IPS-15b (cell line): ENCODE measurements at regions not wholly inside any gene's neighbourhood (a gene's known extent, or its start where the extent isn't known, plus 50 kb on each side); places are given as distances from the start of the nearest gene placed in this dataset.

Experiments used
- H3K27me3 ChIP-seq: one replicate; pipeline ENCODE4 v1.6.1; 2013; ENCODE audit warnings: low read length; ENCODE audit not compliant: control insufficient read depth, insufficient read depth
- H3K36me3 ChIP-seq: one replicate; pipeline ENCODE4 v1.6.1; 2013; ENCODE audit warnings: low read length; ENCODE audit not compliant: control insufficient read depth, insufficient read depth
- H3K4me1 ChIP-seq: one replicate; pipeline ENCODE4 v1.6.1; 2013; ENCODE audit warnings: mild to moderate bottlenecking, low read length; ENCODE audit not compliant: control insufficient read depth, insufficient read depth
- H3K4me3 ChIP-seq: one replicate; pipeline ENCODE4 v1.5.1; 2013; ENCODE audit warnings: low read depth, low read length
- H3K9ac ChIP-seq: one replicate; pipeline ENCODE4 v1.6.1; 2013; ENCODE audit warnings: low read depth, mild to moderate bottlenecking, low read length
- H3K9me3 ChIP-seq: one replicate; pipeline ENCODE4 v1.6.1; 2013; ENCODE audit warnings: mild to moderate bottlenecking, low read length; ENCODE audit not compliant: control insufficient read depth, insufficient read depth

DNA sequence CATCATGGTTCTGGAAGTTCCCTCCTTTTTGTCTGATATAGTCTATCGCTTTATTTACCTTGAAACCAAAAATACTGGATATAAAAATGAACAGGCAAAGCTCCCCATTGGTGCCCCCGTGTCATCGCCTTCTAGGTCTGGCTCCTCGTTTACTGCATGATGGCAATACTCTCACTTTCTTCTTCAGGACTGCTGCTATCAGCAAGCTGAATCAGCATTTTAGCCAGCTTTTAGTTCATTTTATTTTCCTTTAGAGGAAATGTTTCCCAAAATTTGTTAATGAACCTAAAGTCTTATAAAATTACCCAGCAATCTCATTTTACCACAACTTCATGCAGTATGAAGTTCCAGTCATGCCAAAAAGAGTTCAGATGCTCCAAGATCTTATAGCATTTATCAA is 80.5 kb downstream of the ZIC3 start:
- Histone ChIP-seq H3K27me3 (no peaks in the 10 kb centered on the region), H3K36me3 (no peaks in the 10 kb centered on the region), H3K4me3 (no peak overlapping the region), H3K9ac (no peak overlapping the region), H3K4me1 (peaks cover 11% of the 10 kb centered on the region), H3K9me3 (no peaks in the 10 kb centered on the region)

GRCh38 chrX:137651647-137652046 is 85.7 kb downstream of the ZIC3 start:
- Histone ChIP-seq H3K9ac (no peak overlapping the region), H3K9me3 (no peaks in the 10 kb centered on the region), H3K27me3 (no peaks in the 10 kb centered on the region), H3K36me3 (no peaks in the 10 kb centered on the region), H3K4me1 (no peaks in the 10 kb centered on the region), H3K4me3 (no peak overlapping the region)

GRCh38 chrX:137652086-137652485 is 86.2 kb downstream of the ZIC3 start:
- Histone ChIP-seq H3K4me3 (no peak overlapping the region), H3K4me1 (no peaks in the 10 kb centered on the region), H3K36me3 (no peaks in the 10 kb centered on the region), H3K9ac (no peak overlapping the region), H3K9me3 (no peaks in the 10 kb centered on the region), H3K27me3 (no peaks in the 10 kb centered on the region)

DNA sequence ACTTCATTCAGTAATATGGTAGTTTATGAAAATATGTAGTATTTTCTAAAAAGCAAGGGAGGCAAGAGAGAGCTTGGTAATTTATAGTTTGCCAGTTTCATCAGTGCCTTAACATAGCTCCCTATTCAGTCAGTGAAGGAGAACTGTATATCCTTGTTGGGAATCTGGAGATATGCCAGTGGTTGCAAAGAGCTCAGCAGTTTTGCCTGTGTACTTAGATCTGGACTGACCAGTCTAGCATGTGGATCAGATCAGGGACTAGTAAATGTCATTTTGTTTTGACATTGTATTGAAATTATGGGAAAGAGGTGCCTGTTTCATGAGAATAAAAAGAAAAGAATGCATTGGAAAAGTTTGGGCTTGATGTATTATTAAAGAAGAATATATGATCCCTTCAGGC is 88.6 kb downstream of the ZIC3 start:
- Histone ChIP-seq H3K36me3 (no peaks in the 10 kb centered on the region), H3K4me3 (no peak overlapping the region), H3K27me3 (no peaks in the 10 kb centered on the region), H3K4me1 (no peaks in the 10 kb centered on the region), H3K9ac (no peak overlapping the region), H3K9me3 (peaks cover under 1% of the 10 kb centered on the region)

DNA sequence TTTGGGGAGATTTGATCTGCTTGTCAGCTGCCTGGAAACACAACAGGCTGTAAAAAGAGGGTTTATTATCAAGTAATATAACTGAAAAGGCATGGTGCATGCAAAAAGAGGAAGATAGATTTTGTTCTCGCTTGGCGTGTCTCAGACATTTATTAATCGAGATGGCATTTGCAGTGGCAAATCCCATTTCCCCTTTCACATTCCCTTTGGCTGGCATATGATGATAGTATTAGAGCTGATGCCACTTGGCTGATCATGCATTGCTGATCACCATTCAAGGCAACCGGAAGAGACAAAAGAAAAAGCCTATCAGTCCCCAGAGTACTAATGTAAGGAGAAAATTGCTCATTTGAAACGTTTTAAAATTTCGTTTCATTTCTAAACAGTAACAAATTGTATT is 101.8 kb downstream of the ZIC3 start:
- Histone ChIP-seq H3K27me3 (no peaks in the 10 kb centered on the region), H3K4me1 (no peaks in the 10 kb centered on the region), H3K36me3 (no peaks in the 10 kb centered on the region), H3K4me3 (no peak overlapping the region), H3K9ac (no peak overlapping the region), H3K9me3 (peaks cover 2% of the 10 kb centered on the region)

- no peak overlapping the region for H3K9ac ChIP-seq
- no peaks in the 10 kb centered on the region for H3K9me3 ChIP-seq
- no peaks in the 10 kb centered on the region for H3K27me3 ChIP-seq
- no peak overlapping the region for H3K4me3 ChIP-seq
- H3K36me3 ChIP-seq, result no peaks in the 10 kb centered on the region
- H3K4me1 ChIP-seq, result peaks cover 28% of the 10 kb centered on the region
Observed at GRCh38 chrX:137684591-137684990, 118.7 kb downstream of the ZIC3 start.

GRCh38 chrX:137695417-137695816 is 129.5 kb downstream of the ZIC3 start:
- no peaks in the 10 kb centered on the region for H3K9me3 ChIP-seq
- no peak overlapping the region for H3K4me3 ChIP-seq
- H3K9ac ChIP-seq, result no peak overlapping the region
- H3K4me1 ChIP-seq, result no peaks in the 10 kb centered on the region
- H3K36me3 ChIP-seq, result no peaks in the 10 kb centered on the region
- H3K27me3 ChIP-seq, result no peaks in the 10 kb centered on the region

DNA sequence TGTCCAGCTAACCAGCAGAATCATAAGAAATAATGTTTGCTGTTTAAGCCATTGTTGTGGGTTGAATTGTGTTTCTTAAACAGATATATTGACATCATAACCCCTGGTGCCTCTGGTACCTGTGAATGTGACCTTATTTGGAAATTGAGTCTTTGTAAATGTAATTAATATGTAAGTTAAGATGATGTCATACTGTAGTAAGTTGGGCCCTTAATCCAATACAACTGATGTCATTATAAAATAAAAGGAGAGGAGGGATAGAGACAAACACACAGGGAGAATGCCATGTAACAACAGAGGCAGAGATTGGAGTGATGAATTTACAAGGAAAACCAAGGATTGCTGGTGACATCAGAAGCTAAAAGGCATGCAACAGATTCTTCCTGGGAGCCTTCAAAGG is 141.4 kb downstream of the ZIC3 start:
- H3K9me3 ChIP-seq, result no peaks in the 10 kb centered on the region
- no peaks in the 10 kb centered on the region for H3K36me3 ChIP-seq
- H3K4me3 ChIP-seq, result no peak overlapping the region
- no peaks in the 10 kb centered on the region for H3K27me3 ChIP-seq
- no peak overlapping the region for H3K9ac ChIP-seq
- peaks cover 1% of the 10 kb centered on the region for H3K4me1 ChIP-seq

DNA sequence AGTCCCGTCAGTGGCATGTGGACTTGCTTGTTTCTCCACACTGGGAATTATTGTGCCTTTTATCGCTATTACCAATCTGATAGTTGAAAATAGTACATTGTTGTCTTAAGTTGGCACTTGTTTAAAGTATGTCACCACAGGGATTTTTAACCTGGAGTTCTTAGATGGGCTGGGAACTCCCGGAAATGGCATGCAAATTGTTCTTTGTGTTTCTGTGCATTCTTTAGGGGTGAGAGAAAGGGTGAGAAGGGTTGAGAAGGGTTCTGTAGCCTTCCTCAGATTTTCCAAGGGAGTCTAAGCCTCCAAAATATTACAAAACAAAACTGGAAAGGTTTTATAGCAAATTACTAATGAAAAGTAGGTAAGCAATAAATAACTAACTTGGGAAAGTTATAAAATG is 176.9 kb downstream of the ZIC3 start:
- peaks cover 25% of the 10 kb centered on the region for H3K4me1 ChIP-seq
- H3K9me3 ChIP-seq, result no peaks in the 10 kb centered on the region
- H3K36me3 ChIP-seq, result no peaks in the 10 kb centered on the region
- H3K4me3 ChIP-seq, result no peak overlapping the region
- no peaks in the 10 kb centered on the region for H3K27me3 ChIP-seq
- no peak overlapping the region for H3K9ac ChIP-seq

GRCh38 chrX:137743414-137743813 is 177.5 kb downstream of the ZIC3 start:
- Histone ChIP-seq H3K9ac (no peak overlapping the region), H3K4me1 (peaks cover 30% of the 10 kb centered on the region), H3K36me3 (no peaks in the 10 kb centered on the region), H3K9me3 (no peaks in the 10 kb centered on the region), H3K27me3 (no peaks in the 10 kb centered on the region), H3K4me3 (no peak overlapping the region)

- H3K4me3 ChIP-seq, result peak overlapping the region; percentile 6
- no peaks in the 10 kb centered on the region for H3K27me3 ChIP-seq
- no peaks in the 10 kb centered on the region for H3K36me3 ChIP-seq
- H3K9ac ChIP-seq, result no peak overlapping the region
- no peaks in the 10 kb centered on the region for H3K9me3 ChIP-seq
- peaks cover 53% of the 10 kb centered on the region for H3K4me1 ChIP-seq
Observed at GRCh38 chrX:137746289-137746688, 180.4 kb downstream of the ZIC3 start.

- H3K9me3 ChIP-seq, result no peaks in the 10 kb centered on the region
- H3K27me3 ChIP-seq, result no peaks in the 10 kb centered on the region
- peaks cover 55% of the 10 kb centered on the region for H3K4me1 ChIP-seq
- peak overlapping the region; percentile 36 for H3K4me3 ChIP-seq
- no peak overlapping the region for H3K9ac ChIP-seq
- H3K36me3 ChIP-seq, result no peaks in the 10 kb centered on the region
Observed at GRCh38 chrX:137747244-137748043, 181.5 kb downstream of the ZIC3 start.
